ENCODE measurements at regions not wholly inside any gene's neighbourhood (a gene's known extent, or its start where the extent isn't known, plus 50 kb on each side); places are given as distances from the start of the nearest gene placed in this dataset.

- DNase-seq = no peak
Measured at GRCh38 chr3:14288833-14289451, 110.3 kb downstream of the LSM3 start.

- DNase-seq = peak; percentile 92
Measured at GRCh38 chr3:14289590-14290461, 111.2 kb downstream of the LSM3 start.

DNA sequence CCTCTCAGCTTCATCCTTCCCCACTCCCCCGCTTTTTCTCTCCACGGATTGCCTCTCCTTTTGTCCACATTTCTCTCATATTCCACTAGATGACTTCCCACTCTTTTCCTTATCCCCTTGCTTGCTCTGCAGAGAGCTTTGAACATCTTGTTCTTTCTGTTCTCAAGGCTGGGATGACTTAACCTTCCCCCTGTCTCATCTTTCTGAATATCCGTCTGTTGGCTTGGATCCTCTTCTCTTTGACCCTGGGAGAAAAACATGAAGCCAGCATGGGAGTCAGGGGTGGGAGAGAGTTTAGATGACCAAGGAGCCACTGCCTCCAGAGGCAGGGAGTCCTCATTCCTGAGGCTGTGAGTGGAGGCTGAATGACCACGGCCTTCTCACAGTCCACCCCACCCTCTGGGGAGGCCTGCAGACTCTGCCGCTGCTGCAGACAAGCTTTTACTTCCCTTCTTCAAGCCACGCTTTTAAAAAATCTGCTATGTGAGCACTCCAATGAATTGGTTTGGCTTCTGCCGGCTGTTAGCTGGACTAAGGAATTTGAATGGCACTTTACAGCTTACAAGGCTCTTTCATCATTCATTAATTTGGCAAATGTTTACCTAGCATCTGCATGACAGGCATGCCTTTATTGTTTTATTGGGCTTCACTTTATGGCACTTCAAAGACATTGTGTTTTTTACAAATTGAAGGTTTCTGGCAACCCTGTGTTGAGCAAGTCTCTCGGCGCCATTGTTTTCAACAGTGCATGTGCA lies 111.6 kb upstream of the SLC6A6 start:
- peak; percentile 24 for DNase-seq

DNA sequence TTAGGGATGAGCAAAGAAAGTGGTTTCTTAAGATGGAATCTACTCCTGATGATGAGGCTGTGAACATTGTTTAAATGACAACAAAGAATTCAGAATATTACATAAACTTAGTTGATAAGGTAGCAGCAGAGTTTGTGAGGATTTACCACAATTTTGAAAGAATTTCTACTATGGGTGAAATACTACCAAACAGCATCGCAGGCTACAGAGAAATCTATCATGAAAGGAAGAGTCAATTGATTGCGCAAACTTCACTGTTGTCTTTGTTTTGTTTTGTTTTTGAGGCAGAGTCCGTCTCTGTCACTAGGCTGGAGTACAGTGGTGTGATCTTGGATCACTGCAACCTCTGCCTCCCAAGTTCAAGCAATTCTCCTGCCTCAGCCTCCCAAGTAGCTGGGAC lies 107.4 kb upstream of the SLC6A6 start:
- no peak for DNase-seq

DNA sequence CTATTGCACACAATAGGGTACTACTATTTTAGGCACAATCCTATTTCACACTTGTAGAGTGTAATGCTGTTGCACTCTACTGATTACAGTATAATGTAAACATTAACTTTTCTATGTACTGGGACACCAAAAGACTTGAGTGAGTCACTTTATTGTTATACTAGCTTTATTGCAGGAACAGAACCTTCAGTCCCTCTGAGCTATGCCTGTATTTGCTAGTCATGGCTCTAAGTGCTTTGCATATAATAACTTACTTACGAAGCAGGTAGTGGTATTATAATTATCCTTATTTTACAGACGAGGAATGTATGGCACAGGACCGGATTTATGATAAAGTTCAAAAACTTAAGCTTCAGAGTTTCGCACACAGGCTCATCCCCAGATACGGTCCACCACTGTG lies 106.6 kb upstream of the SLC6A6 start:
- no peak for DNase-seq

DNA sequence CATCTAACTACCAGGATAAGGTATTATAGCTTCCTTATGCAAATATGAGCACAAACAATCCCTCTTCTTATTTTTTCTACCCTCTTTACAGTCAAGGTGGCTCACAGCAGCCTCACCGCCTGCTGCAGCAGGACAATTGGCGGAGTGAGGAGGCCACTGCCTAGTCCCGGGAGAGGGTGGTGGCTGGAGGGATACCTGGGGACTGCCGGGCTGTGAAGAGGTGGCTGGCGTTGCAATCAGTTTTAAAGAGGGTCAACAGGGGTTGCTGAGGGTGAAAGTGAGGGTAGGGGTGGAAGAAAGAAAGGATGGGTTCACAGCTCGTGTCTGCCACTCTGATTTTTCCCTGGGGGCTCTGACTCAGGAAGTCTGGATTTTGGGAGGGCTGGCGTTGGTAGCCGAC lies 105.1 kb upstream of the SLC6A6 start:
- DNase-seq = no peak

DNA sequence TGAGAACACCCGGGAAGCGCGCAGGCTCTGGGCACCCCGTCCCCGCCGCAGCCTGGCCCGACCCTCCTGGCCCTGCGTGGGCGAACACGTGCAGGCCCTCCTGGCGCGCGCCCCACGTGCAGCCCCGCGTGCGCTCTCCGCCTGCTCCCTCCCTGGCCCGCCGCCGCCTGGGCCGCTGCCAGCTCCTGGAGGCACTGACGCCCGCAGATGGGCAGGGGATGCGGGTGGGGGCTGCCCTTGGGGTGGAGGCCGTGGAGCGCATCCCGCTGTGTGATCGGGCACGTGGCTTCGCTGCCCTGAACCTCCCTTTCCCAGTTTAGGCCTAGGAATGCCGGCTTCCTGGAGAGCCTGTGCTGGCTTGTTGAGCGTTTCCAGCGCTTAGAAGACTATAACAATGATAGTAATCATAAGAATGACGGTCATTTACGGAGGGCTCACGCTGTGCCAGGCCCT lies 104.6 kb upstream of the SLC6A6 start:
- no peak for DNase-seq

GRCh38 chr3:14298442-14298841 lies 104.0 kb upstream of the SLC6A6 start:
- no peak for DNase-seq

GRCh38 chr3:14298991-14299555 lies 103.3 kb upstream of the SLC6A6 start:
- DNase-seq = no peak

DNA sequence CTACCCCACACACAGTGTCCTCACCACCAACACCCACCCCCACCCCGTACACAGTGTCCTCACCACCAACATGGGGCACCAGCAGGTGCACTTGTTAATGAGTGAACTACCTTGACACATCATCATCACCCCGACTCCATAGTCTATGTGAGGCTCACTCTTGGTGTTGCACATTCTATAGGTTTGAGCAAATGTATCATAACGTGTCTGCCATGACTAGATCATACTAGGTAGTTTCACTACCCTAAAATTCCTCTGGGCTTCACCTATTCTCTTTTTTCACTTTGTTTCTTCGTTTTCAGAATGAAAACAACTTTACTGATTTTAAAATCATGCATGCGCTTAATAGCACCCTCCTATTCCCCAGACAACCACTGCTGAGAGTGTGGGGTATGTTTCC lies 102.6 kb upstream of the SLC6A6 start:
- DNase-seq = no peak

DNA sequence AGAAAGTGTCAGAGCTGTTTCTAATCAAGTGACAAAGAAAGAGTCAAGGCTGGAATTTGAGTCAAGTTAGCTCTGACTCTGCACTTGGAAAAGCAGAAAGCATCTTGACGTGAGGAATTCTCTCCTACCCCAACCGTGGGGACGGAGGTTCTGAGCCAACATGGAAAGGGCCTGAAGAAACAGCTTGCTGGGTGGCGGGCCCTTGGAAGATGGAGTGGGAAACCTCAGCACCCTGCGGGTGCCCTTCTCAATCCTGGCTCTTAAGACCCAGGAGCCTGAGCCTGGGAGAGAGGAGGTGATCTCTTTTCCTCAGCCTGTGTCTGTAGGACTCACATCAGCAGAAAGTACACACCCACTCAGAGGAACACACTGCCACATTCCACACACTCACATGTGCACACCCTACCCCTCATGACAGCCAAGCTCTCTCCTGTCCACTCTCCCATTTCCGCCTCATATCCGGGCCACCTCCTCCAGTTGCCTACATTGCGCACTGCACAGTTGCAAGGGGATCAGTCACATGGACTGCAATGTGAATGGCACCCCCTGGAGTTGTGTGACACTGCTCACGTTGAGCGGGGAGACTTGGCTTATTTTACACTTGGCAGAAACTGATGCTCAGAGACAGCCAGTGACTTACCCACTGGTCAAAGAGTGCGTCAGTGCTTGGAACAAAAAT lies 101.5 kb upstream of the SLC6A6 start:
- no peak for DNase-seq

- no peak for DNase-seq
Measured at GRCh38 chr3:14301558-14301957, 100.8 kb upstream of the SLC6A6 start.

- DNase-seq = no peak
Measured at GRCh38 chr3:14303336-14304100, 98.9 kb upstream of the SLC6A6 start.

DNA sequence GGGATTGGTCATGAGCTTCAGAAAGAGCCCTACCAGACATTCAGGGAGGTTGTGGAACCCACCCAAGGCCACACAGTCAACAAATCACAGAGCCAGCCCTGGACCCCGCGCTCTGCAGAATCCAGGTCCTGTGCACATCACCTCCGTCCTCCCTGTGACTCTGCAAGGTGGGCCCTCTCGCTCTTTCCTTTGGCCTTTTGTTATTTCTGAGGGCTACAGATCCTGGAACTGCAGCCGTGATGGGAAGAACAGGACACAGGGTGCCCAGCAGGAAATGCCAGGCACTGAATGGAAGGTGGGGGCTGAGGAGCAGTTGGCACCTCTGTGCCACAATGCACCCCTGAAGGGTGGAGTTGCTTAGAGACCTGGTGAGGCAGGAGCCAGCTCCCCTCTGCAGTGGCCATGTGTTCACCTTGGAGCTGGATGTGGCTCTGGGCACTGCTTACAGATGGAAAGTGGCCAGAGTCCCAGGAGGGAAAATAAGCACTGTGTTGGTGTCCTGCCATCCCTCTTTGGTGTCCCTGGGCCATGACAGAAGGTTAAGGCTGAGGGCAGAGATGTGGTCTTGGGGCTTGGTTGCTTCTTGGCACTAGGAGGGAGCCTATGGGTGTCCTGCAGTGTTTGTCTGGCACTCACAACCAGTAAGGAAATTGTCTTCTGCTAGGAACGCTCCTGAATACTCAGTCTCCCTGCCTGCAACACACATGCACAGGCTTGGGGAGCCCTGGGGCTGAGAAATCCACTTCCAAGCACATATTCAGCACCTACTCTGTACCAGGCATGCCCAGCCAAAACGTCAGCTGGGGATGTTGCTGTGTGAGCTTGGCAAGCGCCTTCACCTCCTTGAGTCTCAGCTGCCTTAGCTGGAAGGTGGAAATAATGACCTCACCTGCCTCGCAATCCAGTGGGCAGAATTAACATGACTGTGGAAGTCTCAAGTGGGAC lies 98.0 kb upstream of the SLC6A6 start:
- no peak for DNase-seq

DNA sequence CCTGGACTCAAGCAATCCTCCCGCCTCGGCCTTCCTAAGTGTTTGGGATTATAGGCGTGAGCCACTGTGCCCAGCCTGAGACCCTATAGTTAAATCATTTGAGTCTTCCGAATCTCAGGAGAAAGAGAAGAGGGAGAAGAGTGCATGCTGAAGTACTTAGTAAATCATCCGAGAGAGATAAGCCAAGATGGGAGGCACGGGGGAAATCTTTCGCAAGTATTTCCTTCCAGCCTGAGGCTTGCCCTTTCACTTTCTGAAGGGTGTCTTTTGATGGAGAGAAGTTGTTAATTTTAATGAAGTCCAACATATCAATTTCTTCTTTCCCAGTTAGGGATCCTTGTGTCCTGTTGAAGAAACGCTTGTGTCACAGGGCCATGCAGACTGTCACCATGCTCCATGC lies 97.1 kb upstream of the SLC6A6 start:
- no peak for DNase-seq

- DNase-seq = no peak
Measured at GRCh38 chr3:14306142-14306541, 96.3 kb upstream of the SLC6A6 start.

DNA sequence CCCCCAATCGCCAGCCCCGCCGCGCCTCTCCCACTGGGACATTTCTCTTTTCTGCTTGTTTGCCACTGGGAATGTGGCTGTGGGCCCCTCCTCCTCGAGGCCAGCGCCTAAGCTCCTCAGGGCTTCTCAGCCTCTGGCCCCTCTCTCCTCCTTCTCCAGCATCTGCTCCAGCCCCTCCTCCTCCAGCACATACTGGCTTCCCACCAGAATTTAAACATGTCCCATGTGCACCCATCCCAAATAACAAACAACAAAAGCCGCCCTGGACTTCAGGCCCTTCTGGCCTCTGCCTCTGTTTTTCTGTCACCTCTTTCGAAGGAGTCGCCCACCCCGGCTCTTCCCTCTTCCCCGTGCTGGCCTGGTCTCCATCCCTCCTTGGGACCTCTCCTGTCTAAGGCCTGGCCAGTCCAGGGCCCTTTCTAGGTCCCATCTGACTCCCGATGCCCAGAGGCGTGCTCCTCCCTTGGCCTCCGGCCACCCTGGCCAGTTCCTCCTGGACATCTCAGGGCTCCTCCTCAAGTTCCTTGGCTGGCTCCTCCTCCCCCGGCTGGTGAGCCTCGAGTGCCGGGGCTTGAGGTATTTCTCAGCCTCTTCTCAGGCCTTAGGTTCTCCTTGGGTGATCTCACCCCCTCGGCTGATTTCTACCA lies 94.6 kb upstream of the SLC6A6 start:
- DNase-seq = no peak

DNA sequence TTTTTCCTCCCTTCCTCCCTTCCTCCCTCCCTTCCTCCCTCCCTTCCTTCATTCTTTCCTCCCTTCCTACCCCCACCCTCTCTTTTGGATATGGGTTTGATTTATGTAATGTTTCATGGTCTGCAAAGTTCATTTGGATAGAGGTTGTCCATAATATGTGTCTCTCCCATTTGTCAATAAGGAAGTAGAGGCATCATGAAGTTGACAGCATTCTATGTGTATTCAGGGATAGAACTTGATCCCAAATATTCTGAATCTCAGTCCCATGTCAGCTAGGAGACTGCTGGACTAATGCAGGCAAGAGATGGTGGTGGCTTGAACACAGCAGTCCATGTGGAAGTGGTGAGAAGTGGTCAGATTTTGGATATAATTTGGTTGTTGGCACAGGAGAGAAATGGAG lies 90.7 kb upstream of the SLC6A6 start:
- DNase-seq = no peak

- DNase-seq = no peak
Measured at GRCh38 chr3:14312375-14312774, 90.0 kb upstream of the SLC6A6 start.

- DNase-seq = no peak
Measured at GRCh38 chr3:14317057-14317553, 85.3 kb upstream of the SLC6A6 start.

All from fibroblast of skin of right biceps (primary cell).